IMR-90 (cell line): ENCODE measurements at regions not wholly inside any gene's neighbourhood (a gene's known extent, or its start where the extent isn't known, plus 50 kb on each side); places are given as distances from the start of the nearest gene placed in this dataset.

ENCODE experiments used
- ATAC-seq: fragments of 200-7000 bp; cut with Tn5 transposase; 2 replicates; pipeline ENCODE4 v1.9.1; 2020; ENCODE audit warnings: low read depth, mild to moderate bottlenecking, moderate library complexity
- BruUV-seq: library from RNA; stranded (reverse); fragments of 400-500 nt; replicated peaks from 2 replicates; lab custom pipeline; 2021; lab: Mats Ljungman, UMichigan
- CTCF ChIA-PET: fragments of 300-600 bp; formaldehyde crosslinking; extraction: SDS; loops from one replicate; lab custom pipeline; 2021; ENCODE audit warnings: antibody characterized with exemption; lab: Yijun Ruan, JAX
- POLR2A ChIA-PET: fragments of 300-600 bp; sonication (Branson Sonifier 250); formaldehyde crosslinking; loops from one replicate; lab custom pipeline; 2022; ENCODE audit warnings: antibody characterized with exemption; ENCODE audit not compliant: unreplicated experiment; lab: Charles Lee
- DNase-seq: peaks from one replicate; pipeline ENCODE4 v3.0.0; 2013
- H2AFZ ChIP-seq: replicated peaks from 2 replicates; pipeline ENCODE3; 2013; ENCODE audit warnings: low read length, mild to moderate bottlenecking; ENCODE audit not compliant: poor library complexity
- H2AK5ac ChIP-seq: 2 replicates; pipeline ENCODE4 v1.6.1; 2013; ENCODE audit warnings: low read depth, low read length, inconsistent platforms
- H2AK9ac ChIP-seq: replicated peaks from 2 replicates; pipeline ENCODE3; 2013; ENCODE audit warnings: mild to moderate bottlenecking, low read depth, low read length, moderate library complexity; ENCODE audit not compliant: poor library complexity
- H2BK120ac ChIP-seq: 2 replicates; pipeline ENCODE4 v1.6.1; 2013; ENCODE audit warnings: low read depth, low read length, inconsistent platforms
- H2BK15ac ChIP-seq: 3 replicates; pipeline ENCODE4 v1.6.1; 2013; ENCODE audit warnings: low read depth, low read length, inconsistent platforms
- H2BK20ac ChIP-seq: 2 replicates; pipeline ENCODE4 v1.6.1; 2013; ENCODE audit warnings: low read depth, mild to moderate bottlenecking, inconsistent platforms, low read length, moderate library complexity
- H2BK5ac ChIP-seq: 2 replicates; pipeline ENCODE4 v1.6.1; 2013; ENCODE audit warnings: mild to moderate bottlenecking, low read depth, low read length, inconsistent platforms; ENCODE audit not compliant: poor library complexity, severe bottlenecking
- H3K14ac ChIP-seq: replicated peaks from 2 replicates; pipeline ENCODE4 v1.6.1; 2013; ENCODE audit warnings: low read depth, low read length, inconsistent platforms
- H3K18ac ChIP-seq: 2 replicates; pipeline ENCODE4 v1.6.1; 2013; ENCODE audit warnings: low read depth, low read length, control low read depth
- H3K23ac ChIP-seq: 2 replicates; pipeline ENCODE4 v1.6.1; 2013; ENCODE audit warnings: low read depth, low read length, inconsistent platforms
- H3K27ac ChIP-seq: 2 replicates; pipeline ENCODE4 v1.5.1; 2013; ENCODE audit warnings: mild to moderate bottlenecking, control low read depth, low read length; ENCODE audit not compliant: insufficient read depth
- H3K27me3 ChIP-seq: 2 replicates; pipeline ENCODE4 v1.6.1; 2013; ENCODE audit warnings: low read length; ENCODE audit not compliant: control insufficient read depth, insufficient read depth
- H3K36me3 ChIP-seq: 2 replicates; pipeline ENCODE4 v1.6.1; 2013; ENCODE audit warnings: low read length, mixed read lengths; ENCODE audit not compliant: control insufficient read depth, insufficient read depth
- H3K4ac ChIP-seq: 2 replicates; pipeline ENCODE4 v1.6.1; 2013; ENCODE audit warnings: low read depth, low read length, inconsistent platforms
- H3K4me1 ChIP-seq: 2 replicates; pipeline ENCODE4 v1.6.1; 2013; ENCODE audit warnings: low read length, mixed read lengths; ENCODE audit not compliant: control insufficient read depth, insufficient read depth
- H3K4me2 ChIP-seq: 2 replicates; pipeline ENCODE4 v1.6.1; 2013; ENCODE audit warnings: low read depth, mild to moderate bottlenecking, control low read depth, low read length, moderate library complexity
- H3K4me3 ChIP-seq: 2 replicates; pipeline ENCODE4 v1.5.1; 2013; ENCODE audit warnings: low read depth, mild to moderate bottlenecking, control low read depth, low read length, moderate library complexity; ENCODE audit not compliant: insufficient read depth
- H3K56ac ChIP-seq: 2 replicates; pipeline ENCODE4 v1.6.1; 2013; ENCODE audit warnings: low read length, inconsistent platforms; ENCODE audit not compliant: insufficient read depth; ENCODE audit errors: extremely low read depth
- H3K79me1 ChIP-seq, 2 experiments: 2 replicates each; pipeline ENCODE4 v1.6.1; 2013; ENCODE audit warnings: low read length in 2 of 2, inconsistent platforms in 1 of 2, low read depth in 1 of 2
- H3K9ac ChIP-seq: 2 replicates; pipeline ENCODE4 v1.6.1; 2013; ENCODE audit warnings: low read depth, low read length, control low read depth
- H3K9me1 ChIP-seq: 2 replicates; pipeline ENCODE4 v1.6.1; 2013; ENCODE audit warnings: low read length, inconsistent platforms; ENCODE audit not compliant: insufficient read depth
- H3K9me3 ChIP-seq: 2 replicates; pipeline ENCODE4 v1.6.1; 2013; ENCODE audit warnings: low read length; ENCODE audit not compliant: control insufficient read depth, insufficient read depth
- H4K20me1 ChIP-seq: 2 replicates; pipeline ENCODE4 v1.6.1; 2013; ENCODE audit warnings: low read length, inconsistent platforms; ENCODE audit not compliant: insufficient read depth
- H4K5ac ChIP-seq: 2 replicates; pipeline ENCODE4 v1.6.1; 2013; ENCODE audit warnings: mild to moderate bottlenecking, low read depth, low read length, control low read depth
- H4K8ac ChIP-seq, 2 experiments: 2 replicates each; pipeline ENCODE4 v1.6.1; 2013; ENCODE audit warnings: low read depth in 2 of 2, low read length in 2 of 2, control low read depth in 1 of 2, inconsistent platforms in 1 of 2
- H4K91ac ChIP-seq: 2 replicates; pipeline ENCODE4 v1.6.1; 2013; ENCODE audit warnings: low read depth, low read length, inconsistent platforms; ENCODE audit not compliant: insufficient read depth
- CEBPB ChIP-seq: IDR thresholded peaks from 2 replicates; pipeline ENCODE4 v1.6.1; 2012; ENCODE audit warnings: low read depth, low read length, improper control_type of control experiment
- FOS ChIP-seq: fragments of 150-350 bp; IDR thresholded peaks from 2 replicates; pipeline ENCODE4 v1.6.1; 2016; ENCODE audit warnings: low read depth, low read length
- WGBS, 2 experiments: methylation state at CpG; one replicate each; pipeline versions ENCODE4 v1.1.5 to v1.1.7; 2013; ENCODE audit warnings: missing lambda C conversion rate in 2 of 2; ENCODE audit not compliant: insufficient read length in 1 of 2; ENCODE audit errors: extremely low coverage in 2 of 2; 5-methylcytosine and 5-hydroxymethylcytosine counted together
- dilution Hi-C: fragments of 300-500 bp; cut with HindIII; formaldehyde crosslinking; loops from one replicate; pipeline ENCODE4 v1.14.3; 2018; ENCODE audit warnings: low sequenced_read_pairs; ENCODE audit not compliant: unreplicated experiment
- in situ Hi-C: fragments of 300-500 bp; cut with MboI; formaldehyde crosslinking; loops from 3 replicates; pipeline ENCODE4 v1.14.3; 2019; ENCODE audit warnings: low sequenced_read_pairs, inconsistent platforms, mixed read lengths
- intact Hi-C: fragments of 100-400 bp; cut with micrococcal nuclease; formaldehyde crosslinking; loops from 2 replicates; pipeline ENCODE4 v1.10.0; 2022
- TF ChIP-seq, protein P1 (sequence below): fragments of 150-350 bp; IDR thresholded peaks from 2 replicates; pipeline ENCODE4 v1.6.1; 2017; ENCODE audit warnings: mild to moderate bottlenecking, antibody characterized with exemption, low read length, low read depth

DNA sequence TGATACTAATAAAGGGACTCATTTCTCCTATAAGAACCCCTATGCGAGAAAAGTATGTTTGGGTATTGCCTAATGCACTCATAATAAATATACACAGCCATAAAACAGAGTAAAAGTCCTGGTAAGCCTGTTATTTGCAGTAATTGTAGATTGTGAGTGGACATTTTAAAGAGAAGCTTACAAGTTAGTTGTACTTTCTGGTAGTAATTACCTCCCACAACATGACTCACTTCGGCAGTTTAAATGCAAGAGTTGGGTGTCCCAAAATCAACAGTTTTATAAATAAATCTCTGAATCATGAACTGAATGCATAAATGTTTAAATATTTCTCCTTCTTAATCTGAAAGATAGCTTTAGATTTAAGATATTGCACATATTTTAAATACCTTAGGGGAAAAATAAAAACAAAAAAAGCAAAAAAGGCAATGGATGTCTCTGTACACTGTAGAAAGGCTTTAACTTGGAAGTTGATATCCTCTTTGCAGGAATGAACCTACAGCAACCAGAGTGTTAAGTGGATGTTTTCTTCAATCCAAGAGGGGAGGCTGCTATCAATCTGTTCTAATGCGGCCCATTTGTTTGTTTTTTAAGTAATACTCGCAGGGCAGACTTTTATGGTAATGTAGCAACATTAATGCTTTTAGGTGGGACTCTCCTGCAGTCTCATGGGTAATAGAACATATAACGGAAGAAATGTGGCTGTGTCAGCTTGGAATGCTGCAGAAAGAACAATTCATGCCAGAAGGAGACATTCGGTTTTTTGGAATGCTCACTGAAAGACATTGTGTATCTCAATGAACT lies 57.3 kb upstream of the ZEB1 start:
- Histone ChIP-seq H3K9me1 (peaks cover 14% of the 10 kb centered on the region), H3K4ac (peak overlapping the region; percentile 98; the same call in 1 of the 2 replicates), H3K9ac (peak overlapping the region; percentile 84; the same call in 1 of the 2 replicates), H3K18ac (peak overlapping the region; percentile 91; the same call in 1 of the 2 replicates), H2AK5ac (no peak overlapping the region), H2BK120ac (peak overlapping the region; percentile 100), H3K9me3 (no peaks in the 10 kb centered on the region), H2BK20ac (peak overlapping the region; percentile 98), H2AFZ (no peak overlapping the region), H3K4me3 (no peak overlapping the region; the same call in 1 of the 2 replicates), H2BK5ac (peak overlapping the region; percentile 95), H2AK9ac (no peak overlapping the region), H4K8ac (peak overlapping the region; percentile 79 to 91; a peak in 3 of 4 replicates), H4K20me1 (no peaks in the 10 kb centered on the region), H3K27me3 (no peaks in the 10 kb centered on the region), H3K14ac (peak overlapping the region; percentile 90; the same call in 1 of the 2 replicates), H3K4me2 (peak overlapping the region; percentile 58; the same call in 1 of the 2 replicates), H3K4me1 (peaks cover 21% of the 10 kb centered on the region), H4K91ac (peak overlapping the region; percentile 16), H3K23ac (peak overlapping the region; percentile 97), H3K36me3 (no peaks in the 10 kb centered on the region), H4K5ac (peak overlapping the region; percentile 16; the same call in 1 of the 2 replicates), H2BK15ac (0 out of 3 replicates have a peak overlapping the region, but pooled peaks have one; percentile 3), H3K79me1 (peaks cover 10 to 34% of the 10 kb centered on the region in 2 experiments; a peak in 3 of 4 replicates), H3K27ac (peak overlapping the region; percentile 88), H3K56ac (peak overlapping the region; percentile 98)
- intact Hi-C loops = loop anchor here (1.0 to 10.0 kb wide), 5 partner anchors 58 to 507 kb away; partner anchors contain the start of gene ZEB1
- CTCF ChIA-PET = interaction anchor here (1.1 to 1.5 kb wide), 2 partner anchors 234 to 510 kb away, joined by 3 to 5 read pairs; no protein-coding TSS in a partner anchor
- no TSS peak for BruUV-seq
- DNase-seq (peak; percentile 94), ATAC-seq (peak; percentile 83)
- dilution Hi-C loops = no loop called here
- TF ChIP-seq FOS = peak; percentile 82; the same call in 1 of the 2 replicates
- TF ChIP-seq, protein P1, sequence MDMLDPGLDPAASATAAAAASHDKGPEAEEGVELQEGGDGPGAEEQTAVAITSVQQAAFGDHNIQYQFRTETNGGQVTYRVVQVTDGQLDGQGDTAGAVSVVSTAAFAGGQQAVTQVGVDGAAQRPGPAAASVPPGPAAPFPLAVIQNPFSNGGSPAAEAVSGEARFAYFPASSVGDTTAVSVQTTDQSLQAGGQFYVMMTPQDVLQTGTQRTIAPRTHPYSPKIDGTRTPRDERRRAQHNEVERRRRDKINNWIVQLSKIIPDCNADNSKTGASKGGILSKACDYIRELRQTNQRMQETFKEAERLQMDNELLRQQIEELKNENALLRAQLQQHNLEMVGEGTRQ = no peak
- TF ChIP-seq CEBPB = peak; percentile 59
- POLR2A ChIA-PET = interaction anchor here (0.6 to 1.6 kb wide), 7 partner anchors 12 to 525 kb away, joined by 3 to 8 read pairs (median 3); no protein-coding TSS in a partner anchor
- no CpG with 5 or more reads among the region's 6 CpGs for WGBS, 2 experiments
- in situ Hi-C loops = no loop called here
